ENCODE measurements at regions not wholly inside any gene's neighbourhood (a gene's known extent, or its start where the extent isn't known, plus 50 kb on each side); places are given as distances from the start of the nearest gene placed in this dataset.
"Not testable (repeated sequence)": the region's sequence is repeated elsewhere in the genome, so short reads cannot be mapped to it uniquely, and the experiment has no call there.

- no peak for DNase-seq (ENCODE audit: low read depth in 2 of 2, low spot score in 1 of 2)
Observed at GRCh38 chr10:9939716-9940115, 1078.0 kb upstream of the CELF2 start.

GRCh38 chr10:9944690-9945089 is 1073.0 kb upstream of the CELF2 start:
- DNase-seq (ENCODE audit: low read depth in 2 of 2, low spot score in 1 of 2): no peak

GRCh38 chr10:9950070-9950469 is 1067.6 kb upstream of the CELF2 start:
- no peak for DNase-seq (ENCODE audit: low read depth in 2 of 2, low spot score in 1 of 2)

GRCh38 chr10:9951481-9952257 is 1066.0 kb upstream of the CELF2 start:
- DNase-seq (ENCODE audit: low read depth in 2 of 2, low spot score in 1 of 2): no peak

- no peak for DNase-seq (ENCODE audit: low read depth in 2 of 2, low spot score in 1 of 2)
Observed at GRCh38 chr10:9957351-9957750, 1060.3 kb upstream of the CELF2 start.

- not testable (repeated sequence) for DNase-seq (ENCODE audit: low read depth in 2 of 2, low spot score in 1 of 2)
Observed at GRCh38 chr10:9957876-9958275, 1059.8 kb upstream of the CELF2 start.

- no peak for DNase-seq (ENCODE audit: low read depth in 2 of 2, low spot score in 1 of 2)
Observed at GRCh38 chr10:9965341-9965740, 1052.3 kb upstream of the CELF2 start.

- DNase-seq (ENCODE audit: low read depth in 2 of 2, low spot score in 1 of 2): no peak
Observed at GRCh38 chr10:9986786-9987185, 1030.9 kb upstream of the CELF2 start.

GRCh38 chr10:9987197-9987596 is 1030.5 kb upstream of the CELF2 start:
- no peak for DNase-seq (ENCODE audit: low read depth in 2 of 2, low spot score in 1 of 2)

- DNase-seq (ENCODE audit: low read depth in 2 of 2, low spot score in 1 of 2): no peak
Observed at GRCh38 chr10:9992661-9993060, 1025.0 kb upstream of the CELF2 start.

- no peak for DNase-seq (ENCODE audit: low read depth in 2 of 2, low spot score in 1 of 2)
Observed at GRCh38 chr10:9994131-9994530, 1023.5 kb upstream of the CELF2 start.

GRCh38 chr10:9999627-10000026 is 1018.0 kb upstream of the CELF2 start:
- no peak for DNase-seq (ENCODE audit: low read depth in 2 of 2, low spot score in 1 of 2)

- no peak for DNase-seq (ENCODE audit: low read depth in 2 of 2, low spot score in 1 of 2)
Observed at GRCh38 chr10:10007957-10008356, 1009.7 kb upstream of the CELF2 start.

- no peak for DNase-seq (ENCODE audit: low read depth in 2 of 2, low spot score in 1 of 2)
Observed at GRCh38 chr10:10010397-10010796, 1007.3 kb upstream of the CELF2 start.

GRCh38 chr10:10014846-10015245 is 1002.8 kb upstream of the CELF2 start:
- no peak for DNase-seq (ENCODE audit: low read depth in 2 of 2, low spot score in 1 of 2)

- DNase-seq (ENCODE audit: low read depth in 2 of 2, low spot score in 1 of 2): no peak
Observed at GRCh38 chr10:10017716-10018115, 1000.0 kb upstream of the CELF2 start.

GRCh38 chr10:10020945-10021344 is 996.7 kb upstream of the CELF2 start:
- DNase-seq (ENCODE audit: low read depth in 2 of 2, low spot score in 1 of 2): no peak

- no peak for DNase-seq (ENCODE audit: low read depth in 2 of 2, low spot score in 1 of 2)
Observed at GRCh38 chr10:10032991-10033390, 984.7 kb upstream of the CELF2 start.

GRCh38 chr10:10038348-10038747 is 979.3 kb upstream of the CELF2 start:
- no peak for DNase-seq (ENCODE audit: low read depth in 2 of 2, low spot score in 1 of 2)

GRCh38 chr10:10039595-10039994 is 978.1 kb upstream of the CELF2 start:
- no peak for DNase-seq (ENCODE audit: low read depth in 2 of 2, low spot score in 1 of 2)

GRCh38 chr10:10043083-10043482 is 974.6 kb upstream of the CELF2 start:
- DNase-seq (ENCODE audit: low read depth in 2 of 2, low spot score in 1 of 2): no peak

- DNase-seq (ENCODE audit: low read depth in 2 of 2, low spot score in 1 of 2): no peak
Observed at GRCh38 chr10:10044922-10045764, 972.5 kb upstream of the CELF2 start.

GRCh38 chr10:10045765-10046028 is 972.0 kb upstream of the CELF2 start:
- no peak for DNase-seq (ENCODE audit: low read depth in 2 of 2, low spot score in 1 of 2)
